ENCODE measurements at regions not wholly inside any gene's neighbourhood (a gene's known extent, or its start where the extent isn't known, plus 50 kb on each side); places are given as distances from the start of the nearest gene placed in this dataset.

DNA sequence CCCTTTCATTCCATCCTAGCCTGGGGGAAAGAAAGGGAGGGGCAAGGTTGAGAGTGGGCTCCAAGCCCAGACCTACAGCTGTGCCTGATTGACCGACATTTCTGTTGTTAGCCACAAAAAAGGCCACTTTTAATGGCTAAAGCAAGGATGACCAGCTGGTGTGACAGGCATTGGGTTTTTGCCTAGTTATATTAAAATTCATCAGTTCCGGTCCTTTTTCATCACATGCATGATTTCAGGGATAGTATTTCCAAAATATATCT, 192.3 kb downstream of the ZNF326 start:
- H3K9me3 Mint-ChIP-seq = peaks cover 18% of the 10 kb centered on the region
- TF ChIP-seq, protein P1, sequence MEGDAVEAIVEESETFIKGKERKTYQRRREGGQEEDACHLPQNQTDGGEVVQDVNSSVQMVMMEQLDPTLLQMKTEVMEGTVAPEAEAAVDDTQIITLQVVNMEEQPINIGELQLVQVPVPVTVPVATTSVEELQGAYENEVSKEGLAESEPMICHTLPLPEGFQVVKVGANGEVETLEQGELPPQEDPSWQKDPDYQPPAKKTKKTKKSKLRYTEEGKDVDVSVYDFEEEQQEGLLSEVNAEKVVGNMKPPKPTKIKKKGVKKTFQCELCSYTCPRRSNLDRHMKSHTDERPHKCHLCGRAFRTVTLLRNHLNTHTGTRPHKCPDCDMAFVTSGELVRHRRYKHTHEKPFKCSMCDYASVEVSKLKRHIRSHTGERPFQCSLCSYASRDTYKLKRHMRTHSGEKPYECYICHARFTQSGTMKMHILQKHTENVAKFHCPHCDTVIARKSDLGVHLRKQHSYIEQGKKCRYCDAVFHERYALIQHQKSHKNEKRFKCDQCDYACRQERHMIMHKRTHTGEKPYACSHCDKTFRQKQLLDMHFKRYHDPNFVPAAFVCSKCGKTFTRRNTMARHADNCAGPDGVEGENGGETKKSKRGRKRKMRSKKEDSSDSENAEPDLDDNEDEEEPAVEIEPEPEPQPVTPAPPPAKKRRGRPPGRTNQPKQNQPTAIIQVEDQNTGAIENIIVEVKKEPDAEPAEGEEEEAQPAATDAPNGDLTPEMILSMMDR (IDR thresholded peaks at IDR 0.05) = no peak
- no peak overlapping the region for H3K27ac Mint-ChIP-seq
- no peaks in the 10 kb centered on the region for H3K36me3 Mint-ChIP-seq (ENCODE audit: low read depth)
- no peaks in the 10 kb centered on the region for H3K4me1 Mint-ChIP-seq (ENCODE audit: low read depth)
- no peak overlapping the region for H3K4me3 Mint-ChIP-seq
- DNase-seq = no peak
- H3K27me3 Mint-ChIP-seq (ENCODE audit: insufficient read depth) = peaks cover 3% of the 10 kb centered on the region; the same call in 1 of the 2 replicates

DNA sequence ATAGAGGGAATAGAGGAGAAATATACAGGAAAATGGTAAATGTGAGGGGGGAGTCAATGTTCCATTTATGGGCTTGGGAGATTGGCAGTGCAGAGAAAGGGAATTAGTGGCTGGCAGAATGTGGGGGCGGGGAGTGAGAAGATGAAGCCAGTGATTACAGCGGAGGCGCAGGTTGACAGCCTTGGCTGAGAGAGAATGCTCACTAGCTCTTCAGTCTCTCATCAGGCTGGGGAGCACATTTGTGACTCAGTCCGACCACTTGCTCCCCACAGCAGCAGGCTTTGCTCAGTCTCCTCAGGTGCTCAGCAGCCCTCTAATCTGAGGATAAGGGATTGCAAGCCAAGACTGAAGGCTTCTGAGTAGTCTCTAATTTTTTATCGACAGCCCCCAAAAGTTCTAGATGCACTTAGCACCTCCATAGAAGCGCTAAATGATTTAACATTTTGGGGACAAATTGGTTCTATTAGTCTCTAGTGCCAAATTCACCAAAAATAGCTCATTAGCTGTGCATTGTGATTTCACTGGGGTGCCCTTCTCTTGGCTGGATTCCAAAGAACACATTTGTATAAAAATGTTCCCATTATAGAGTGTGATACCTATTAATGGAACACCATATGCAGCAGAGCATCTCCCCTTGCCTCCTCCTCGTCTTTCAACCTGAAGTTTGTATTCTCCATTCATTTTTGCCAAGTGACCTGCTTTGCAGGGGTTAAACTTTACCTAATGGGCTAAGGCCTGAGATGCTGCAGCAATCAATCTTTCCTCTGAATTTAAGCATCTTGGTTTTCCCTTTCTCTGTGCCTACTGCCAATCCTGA, 191.8 kb downstream of the ZNF326 start:
- no peak overlapping the region for H3K27ac Mint-ChIP-seq
- TF ChIP-seq, protein P1 (IDR thresholded peaks at IDR 0.05) = no peak
- peaks cover 3% of the 10 kb centered on the region; the same call in 1 of the 2 replicates for H3K27me3 Mint-ChIP-seq (ENCODE audit: insufficient read depth)
- H3K36me3 Mint-ChIP-seq (ENCODE audit: low read depth) = no peaks in the 10 kb centered on the region
- no peaks in the 10 kb centered on the region for H3K4me1 Mint-ChIP-seq (ENCODE audit: low read depth)
- no peak for DNase-seq
- H3K4me3 Mint-ChIP-seq = no peak overlapping the region
- peaks cover 18% of the 10 kb centered on the region for H3K9me3 Mint-ChIP-seq

DNA sequence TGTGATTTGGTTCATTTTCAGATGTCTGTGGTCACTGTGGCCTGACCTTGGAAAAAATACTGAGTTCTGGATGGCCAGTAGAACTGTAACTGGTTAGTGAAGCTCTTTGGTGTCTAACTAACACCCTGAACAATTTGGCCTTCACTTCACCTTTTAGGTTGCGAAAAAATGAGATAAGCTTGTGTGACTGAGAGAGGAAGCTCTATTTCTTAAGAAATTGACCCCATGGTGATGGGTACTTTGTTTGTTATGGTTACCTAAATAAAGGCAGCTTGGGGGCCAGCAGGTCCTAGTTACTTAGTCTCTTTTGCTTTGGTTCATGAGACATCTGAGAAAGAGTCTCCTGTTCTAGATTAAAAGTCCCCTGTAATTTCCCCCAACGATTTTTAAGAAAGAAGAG, 181.6 kb downstream of the ZNF326 start:
- H3K36me3 Mint-ChIP-seq (ENCODE audit: low read depth) = no peaks in the 10 kb centered on the region
- no peak for DNase-seq
- no peaks in the 10 kb centered on the region for H3K27me3 Mint-ChIP-seq (ENCODE audit: insufficient read depth)
- H3K4me1 Mint-ChIP-seq (ENCODE audit: low read depth) = no peaks in the 10 kb centered on the region
- no peaks in the 10 kb centered on the region; the same call in 1 of the 2 replicates for H3K9me3 Mint-ChIP-seq
- H3K27ac Mint-ChIP-seq = no peak overlapping the region
- no peak overlapping the region for H3K4me3 Mint-ChIP-seq
- TF ChIP-seq, protein P1 (IDR thresholded peaks at IDR 0.05) = no peak

DNA sequence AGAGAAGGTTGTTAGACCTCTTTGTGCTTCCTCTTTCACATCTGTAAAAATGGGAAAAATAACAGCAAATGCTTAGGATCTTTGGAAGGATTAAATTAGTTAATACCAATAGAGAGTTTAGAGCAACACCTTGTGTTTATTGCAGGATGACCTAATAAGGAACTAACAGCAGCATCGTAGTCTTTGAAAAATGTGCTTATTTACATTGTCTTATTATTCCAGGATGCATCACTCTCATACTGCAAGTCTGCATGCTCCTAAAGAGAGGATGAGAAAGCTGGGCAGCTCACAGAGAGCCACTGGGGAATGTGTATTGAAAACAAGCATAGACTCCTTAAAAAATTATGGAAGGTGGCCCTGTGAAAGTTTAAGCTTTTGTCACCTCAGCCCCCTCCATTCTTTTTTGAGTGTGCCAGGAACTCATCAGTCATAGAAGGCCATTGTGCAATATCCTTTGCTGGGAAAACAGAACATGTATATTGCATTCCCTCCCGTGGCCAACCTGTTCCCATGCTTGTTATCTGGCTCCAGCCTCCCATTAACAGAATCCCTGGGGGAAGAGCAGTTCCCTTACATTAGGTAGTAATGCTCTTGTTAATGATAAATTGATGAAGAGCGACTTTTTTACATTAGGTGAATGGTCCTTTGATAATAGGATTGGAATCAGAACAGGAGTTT, 180.7 kb downstream of the ZNF326 start:
- no peak for DNase-seq
- no peak overlapping the region for H3K4me3 Mint-ChIP-seq
- no peak overlapping the region for H3K27ac Mint-ChIP-seq
- H3K9me3 Mint-ChIP-seq = no peaks in the 10 kb centered on the region; the same call in none of the 2 replicates
- no peaks in the 10 kb centered on the region for H3K36me3 Mint-ChIP-seq (ENCODE audit: low read depth)
- TF ChIP-seq, protein P1 (IDR thresholded peaks at IDR 0.05) = no peak
- H3K4me1 Mint-ChIP-seq (ENCODE audit: low read depth) = no peaks in the 10 kb centered on the region
- H3K27me3 Mint-ChIP-seq (ENCODE audit: insufficient read depth) = no peaks in the 10 kb centered on the region

DNA sequence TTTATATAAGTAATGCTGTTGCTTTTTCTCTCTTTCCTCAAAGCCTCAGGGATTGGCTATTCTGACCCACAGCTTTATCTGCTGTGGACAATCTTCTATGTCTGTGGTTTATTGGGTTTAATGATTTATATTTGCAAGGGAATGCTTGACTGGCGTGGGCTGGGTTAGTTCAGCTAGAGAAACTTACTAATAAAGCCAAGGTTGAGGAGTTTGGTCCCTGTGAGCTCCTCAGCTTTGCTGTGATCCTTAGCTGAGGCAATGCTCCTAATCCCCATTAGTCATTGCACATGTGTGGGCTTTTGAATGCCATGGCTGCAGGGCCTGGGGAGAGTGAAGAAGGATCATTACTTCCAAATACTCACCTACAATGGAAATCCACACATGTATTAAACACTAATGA, 179.3 kb downstream of the ZNF326 start:
- Mint-ChIP-seq H3K27ac (no peak overlapping the region), H3K4me3 (no peak overlapping the region), H3K36me3 (ENCODE audit: low read depth) (no peaks in the 10 kb centered on the region), H3K27me3 (ENCODE audit: insufficient read depth) (no peaks in the 10 kb centered on the region), H3K4me1 (ENCODE audit: low read depth) (no peaks in the 10 kb centered on the region), H3K9me3 (no peaks in the 10 kb centered on the region; the same call in none of the 2 replicates)
- DNase-seq = no peak
- TF ChIP-seq, protein P1 (IDR thresholded peaks at IDR 0.05) = no peak

Data from HFFc6 (cell line).